NK-92 treated with Interleukin-12 subunit alpha and Interleukin-12 subunit beta, amount 100 ng/mL, for 24 hours (cell line): ENCODE measurements at regions not wholly inside any gene's neighbourhood (a gene's known extent, or its start where the extent isn't known, plus 50 kb on each side); places are given as distances from the start of the nearest gene placed in this dataset.

Experiments used
- DNase-seq: peaks from one replicate; lab custom pipeline; 2025; lab: John Stamatoyannopoulos, UW

GRCh38 chr5:2603272-2603575 is 148.3 kb downstream of the IRX2 start:
- no peak for DNase-seq

DNA sequence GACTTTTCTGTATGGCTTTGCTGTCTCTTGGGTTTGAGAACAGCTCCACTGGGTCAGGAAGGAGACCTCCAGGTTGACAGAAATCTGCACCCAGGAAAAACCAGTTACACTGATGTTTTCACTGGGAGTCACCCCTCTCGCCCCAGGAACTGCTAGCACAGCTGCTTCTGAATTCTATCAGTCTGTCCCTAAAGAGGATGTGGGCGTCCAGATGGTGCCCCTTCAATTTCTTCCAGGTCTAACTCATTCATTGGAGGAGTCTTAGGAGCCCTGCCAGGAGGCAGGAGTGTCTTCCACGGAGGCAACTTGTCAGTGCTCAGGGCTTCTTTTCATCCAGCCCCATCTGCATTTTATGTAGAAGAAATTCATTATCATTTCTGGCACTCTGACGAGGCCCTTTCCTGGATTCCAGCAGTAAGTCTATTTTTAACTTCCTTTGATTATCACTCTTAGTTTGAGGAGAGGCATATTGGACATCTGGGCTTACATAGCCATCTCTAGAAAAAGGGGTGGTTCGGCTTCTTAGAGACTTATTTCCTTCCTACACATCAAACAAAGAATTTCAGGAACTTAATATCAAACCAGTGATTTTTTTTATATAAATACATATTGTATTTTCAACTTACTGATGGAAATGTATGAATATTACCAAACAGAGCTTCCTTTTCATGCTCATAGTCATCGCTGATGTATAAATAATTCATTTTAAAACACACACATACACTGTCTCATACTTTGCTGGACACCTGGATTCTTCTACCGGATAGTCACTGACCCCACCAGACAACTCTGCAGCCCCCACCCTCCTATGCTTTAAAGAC is 148.8 kb downstream of the IRX2 start:
- DNase-seq, result no peak

DNA sequence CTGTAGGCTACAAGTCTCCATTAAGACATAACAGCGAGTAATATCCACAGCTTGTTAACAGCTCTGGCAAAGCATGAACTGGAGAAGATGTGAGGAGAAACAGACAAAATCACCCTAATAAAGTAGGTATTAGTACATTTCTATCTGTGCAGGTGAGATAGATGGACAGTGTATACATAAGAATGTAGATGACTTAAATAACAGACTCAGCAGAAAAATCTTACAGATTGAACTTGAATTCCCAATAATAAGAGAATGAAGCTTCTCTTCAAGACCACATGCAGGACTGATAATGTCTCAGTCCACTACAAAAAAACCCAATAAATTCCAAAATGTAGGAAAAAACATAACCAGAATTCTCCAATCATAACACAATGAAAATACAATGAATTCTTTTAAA is 153.0 kb downstream of the IRX2 start:
- no peak for DNase-seq

DNA sequence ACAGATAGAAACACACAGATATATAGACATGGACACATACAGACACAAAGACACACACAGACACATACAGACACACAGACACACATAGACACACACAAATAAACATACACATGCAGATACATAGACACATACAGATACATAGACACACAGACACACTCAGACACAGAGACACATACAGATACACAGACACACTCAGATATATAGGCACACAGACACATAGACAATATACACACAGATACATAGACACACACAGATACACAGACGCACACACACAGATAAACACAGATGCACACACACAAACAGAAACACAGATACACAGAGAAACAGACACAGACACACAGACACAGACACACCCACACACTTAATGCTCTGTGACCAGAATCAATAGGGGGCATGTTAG is 156.8 kb downstream of the IRX2 start:
- no peak for DNase-seq

- DNase-seq, result no peak
These were observed 158.7 kb downstream of the IRX2 start for GRCh38 chr5:2592766-2593165.

DNA sequence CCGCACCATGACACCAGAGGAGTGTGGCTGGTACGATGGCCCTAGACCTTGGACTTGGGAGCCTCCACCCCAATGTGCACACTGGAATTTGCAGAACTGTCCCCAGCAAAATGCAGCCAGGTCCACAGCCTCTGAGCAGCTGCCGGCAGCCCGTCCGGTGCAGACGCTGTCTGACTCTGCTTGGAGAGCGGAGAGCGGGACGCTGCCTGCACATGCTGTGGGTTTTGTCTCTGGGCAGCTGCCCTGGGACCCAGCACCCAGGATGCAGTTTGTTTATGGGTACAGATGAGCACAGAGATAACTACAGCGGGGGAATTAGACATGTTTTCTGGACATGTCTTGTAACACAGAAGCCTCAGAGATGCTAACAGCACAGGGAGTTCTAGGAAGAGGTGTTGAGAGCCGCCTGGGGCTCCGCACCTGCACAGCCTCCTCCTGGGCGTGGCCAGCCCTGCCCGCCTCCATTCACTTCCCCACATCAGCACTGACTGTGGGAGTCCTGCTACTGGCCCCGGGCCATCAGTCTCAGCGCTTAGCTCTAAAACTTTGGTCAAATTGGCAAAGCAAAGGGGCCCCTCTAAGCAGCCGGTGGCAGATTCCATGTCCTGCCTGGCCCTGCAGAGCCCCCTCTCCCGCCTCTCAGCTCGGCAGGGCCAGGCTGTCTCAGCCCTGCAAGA is 159.6 kb downstream of the IRX2 start:
- DNase-seq, result no peak

- no peak for DNase-seq
These were observed 162.5 kb downstream of the IRX2 start for GRCh38 chr5:2588850-2589501.

DNA sequence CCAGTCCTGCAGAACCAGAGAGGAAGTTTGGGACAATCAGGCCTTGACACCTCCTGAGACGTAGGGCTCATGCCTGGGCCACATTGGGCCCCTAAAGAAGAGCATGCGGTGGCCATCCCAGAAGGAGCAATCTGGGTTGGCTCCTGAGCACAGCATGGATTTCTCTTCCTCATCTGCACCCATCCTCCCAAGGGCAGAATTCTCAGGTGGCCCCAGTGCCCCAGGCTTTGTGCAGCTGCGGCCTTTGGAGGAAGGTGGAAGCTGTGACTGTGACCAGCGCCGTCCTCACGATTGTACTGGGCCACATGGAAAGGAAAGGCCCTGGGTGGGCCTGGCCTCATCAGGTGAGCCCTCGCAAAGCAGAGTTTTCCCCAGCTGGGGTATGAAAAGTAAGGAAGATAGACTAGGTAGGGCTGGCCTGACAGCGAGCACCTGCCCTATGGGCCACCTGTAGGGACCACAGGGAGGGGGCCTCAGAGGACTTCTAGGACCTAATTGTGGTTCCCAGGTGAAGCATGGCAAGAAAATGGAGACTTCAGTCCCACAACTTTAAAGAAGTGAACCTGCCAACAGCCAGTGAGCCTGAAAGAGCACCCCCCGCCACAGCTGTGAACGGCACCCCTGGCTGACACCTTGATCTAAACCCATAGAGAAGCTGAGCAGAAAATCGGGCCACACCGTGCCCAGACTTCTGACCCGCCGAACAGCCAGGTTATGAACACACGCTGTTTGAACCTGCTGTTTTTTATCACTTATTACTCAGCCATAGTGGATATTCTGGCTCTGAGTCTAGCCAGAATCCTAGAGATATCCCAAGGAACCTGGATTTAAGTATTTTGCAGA is 164.1 kb downstream of the IRX2 start:
- DNase-seq, result no peak

DNA sequence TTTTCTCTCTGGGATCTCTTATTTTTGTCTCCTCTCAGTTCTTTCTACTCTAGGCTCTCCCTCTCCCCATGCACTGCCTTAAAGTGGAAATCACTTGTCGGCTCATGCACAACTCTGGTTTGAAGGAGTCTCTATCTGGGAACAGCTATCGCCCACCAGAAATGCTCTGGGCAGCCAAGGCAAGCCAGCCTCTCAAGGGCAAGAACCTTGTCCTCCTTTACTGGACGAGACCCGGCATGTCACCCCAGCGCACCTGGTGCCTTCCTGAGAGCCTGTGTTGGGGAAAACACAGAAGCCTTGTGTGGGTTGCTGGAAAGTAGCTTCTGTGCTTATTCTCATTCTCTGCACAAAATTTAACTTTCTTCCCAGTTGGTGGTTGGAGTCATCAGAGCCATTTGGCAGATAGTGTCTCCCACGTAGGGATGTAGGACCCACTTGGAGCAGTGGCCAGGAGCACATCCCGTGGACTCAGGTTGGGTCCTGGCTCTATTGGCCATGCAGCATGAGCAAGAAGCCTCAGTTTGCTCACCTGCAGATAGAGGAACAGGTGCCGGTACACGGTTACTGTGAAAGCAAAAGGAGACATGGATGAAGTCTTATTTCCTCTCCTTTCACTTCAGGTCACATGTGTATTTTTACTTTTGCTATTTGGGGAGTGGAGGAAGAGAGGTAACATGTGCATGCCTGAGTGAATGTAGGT is 165.3 kb downstream of the IRX2 start:
- no peak for DNase-seq

- DNase-seq, result no peak
These were observed 166.8 kb downstream of the IRX2 start for GRCh38 chr5:2584579-2585269.

DNA sequence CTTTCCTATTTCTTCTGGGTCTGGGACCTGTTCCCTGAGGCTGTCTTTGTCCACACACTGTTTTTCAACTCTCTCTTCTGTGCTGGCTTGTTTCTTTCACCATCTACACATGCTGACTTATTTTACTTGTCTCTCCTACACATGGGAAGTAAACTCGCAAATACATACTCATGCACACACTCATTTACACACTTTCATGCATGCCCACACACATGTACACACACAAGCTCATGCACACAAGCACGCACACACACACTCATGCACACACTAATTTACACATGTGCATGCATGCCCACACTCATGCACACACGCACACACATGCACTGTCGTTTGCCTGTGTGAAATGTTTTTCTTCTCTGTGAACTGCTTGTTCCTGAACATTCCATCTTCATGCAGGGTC is 169.0 kb downstream of the IRX2 start:
- DNase-seq, result no peak

DNA sequence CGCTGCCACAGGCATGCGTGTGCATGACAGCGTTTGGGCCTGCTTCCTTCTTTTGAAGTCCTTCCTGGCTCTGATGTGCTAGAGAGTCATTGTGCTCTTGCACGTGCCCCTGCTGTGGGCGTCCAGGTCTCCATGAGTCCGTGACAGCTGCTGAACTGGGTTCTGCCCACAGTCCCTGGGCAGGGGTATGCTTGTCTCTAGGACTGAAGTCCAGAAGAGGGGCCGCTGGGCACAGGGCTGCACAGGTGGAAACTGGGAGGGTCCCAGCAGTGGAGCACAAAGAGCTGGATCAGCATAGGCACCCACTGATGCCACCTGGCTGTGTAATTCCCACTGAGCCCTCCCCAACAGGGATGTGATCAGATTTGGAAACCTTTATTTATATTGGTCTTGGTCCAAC is 169.4 kb downstream of the IRX2 start:
- no peak for DNase-seq

DNA sequence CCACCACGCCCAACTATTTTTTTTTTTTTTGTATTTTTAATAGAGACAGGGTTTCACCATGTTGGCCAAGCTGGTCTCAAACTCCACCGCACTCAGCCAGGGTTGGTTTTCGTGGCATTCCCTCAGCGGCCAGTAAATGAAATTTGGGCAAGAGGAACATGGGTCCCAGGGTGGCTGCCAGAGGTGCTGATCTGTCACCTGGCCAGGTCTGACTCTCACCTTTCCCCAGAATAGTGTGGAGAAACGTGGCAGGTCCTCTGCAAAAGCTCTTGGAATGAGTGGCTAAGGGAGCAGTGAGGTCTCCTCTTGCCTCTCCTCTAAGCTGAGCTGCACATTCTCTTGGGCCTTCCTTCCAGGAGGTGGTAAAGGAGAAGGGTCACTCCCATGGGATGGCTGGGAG is 170.1 kb downstream of the IRX2 start:
- no peak for DNase-seq

GRCh38 chr5:2579126-2579525 is 172.4 kb downstream of the IRX2 start:
- no peak for DNase-seq

- DNase-seq, result no peak
These were observed 174.0 kb downstream of the IRX2 start for GRCh38 chr5:2577312-2578036.

GRCh38 chr5:2576823-2577222 is 174.7 kb downstream of the IRX2 start:
- DNase-seq, result no peak

DNA sequence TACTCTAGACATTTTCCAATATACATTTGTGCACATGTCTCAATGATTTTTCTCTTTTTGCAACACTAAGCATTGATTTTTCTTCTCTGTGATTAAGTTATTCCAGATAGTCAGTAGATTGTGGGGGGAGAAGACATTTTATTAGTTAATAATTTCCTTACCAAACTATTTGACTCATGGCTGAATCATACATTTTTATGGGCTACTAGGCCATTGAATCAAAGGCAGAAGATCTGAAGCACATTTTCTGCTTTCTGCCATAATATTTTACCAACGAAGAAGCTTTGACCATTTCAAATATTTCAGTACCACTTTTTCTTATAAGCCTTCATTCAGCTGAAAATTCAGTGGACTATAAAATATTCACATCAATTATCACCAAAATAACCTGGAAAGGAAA is 175.6 kb downstream of the IRX2 start:
- no peak for DNase-seq

GRCh38 chr5:2575292-2575691 is 176.2 kb downstream of the IRX2 start:
- no peak for DNase-seq

DNA sequence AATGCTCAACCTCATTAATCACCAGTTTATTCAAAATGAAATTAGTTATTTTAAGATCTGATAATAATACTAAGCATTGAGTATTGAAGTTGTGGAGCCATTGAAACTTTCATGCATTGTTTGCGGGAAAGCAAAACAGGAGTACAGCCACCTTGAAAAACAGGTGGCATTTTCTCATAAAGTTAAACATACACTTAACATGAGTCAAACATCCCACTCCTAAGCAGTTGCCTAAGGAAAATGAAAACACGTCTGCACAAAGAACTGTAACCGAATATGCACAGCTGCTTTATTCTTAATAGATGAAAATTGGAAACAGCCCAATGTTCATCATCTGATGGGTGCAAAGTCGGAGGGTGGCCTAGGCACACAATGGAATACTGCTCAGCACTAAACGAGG is 177.3 kb downstream of the IRX2 start:
- no peak for DNase-seq

GRCh38 chr5:2570586-2570985 is 180.9 kb downstream of the IRX2 start:
- no peak for DNase-seq
